ENCODE measurements at regions not wholly inside any gene's neighbourhood (a gene's known extent, or its start where the extent isn't known, plus 50 kb on each side); places are given as distances from the start of the nearest gene placed in this dataset.

- no peak for DNase-seq (ENCODE audit: low spot score)
Measured at GRCh38 chr5:133708331-133708850, 96.0 kb upstream of the FSTL4 start.

- no peak for DNase-seq (ENCODE audit: low spot score)
Measured at GRCh38 chr5:133707629-133708028, 95.3 kb upstream of the FSTL4 start.

GRCh38 chr5:133706506-133707430, 94.4 kb upstream of the FSTL4 start:
- no peak for DNase-seq (ENCODE audit: low spot score)

- DNase-seq (ENCODE audit: low spot score), result no peak
Measured at GRCh38 chr5:133705331-133705730, 93.0 kb upstream of the FSTL4 start.

- no peak for DNase-seq (ENCODE audit: low spot score)
Measured at GRCh38 chr5:133704411-133704810, 92.1 kb upstream of the FSTL4 start.

GRCh38 chr5:133703935-133704334, 91.6 kb upstream of the FSTL4 start:
- no peak for DNase-seq (ENCODE audit: low spot score)

- no peak for DNase-seq (ENCODE audit: low spot score)
Measured at GRCh38 chr5:133702791-133703770, 90.7 kb upstream of the FSTL4 start.

GRCh38 chr5:133701871-133702270, 89.5 kb upstream of the FSTL4 start:
- no peak for DNase-seq (ENCODE audit: low spot score)

GRCh38 chr5:133700251-133700650, 87.9 kb upstream of the FSTL4 start:
- no peak for DNase-seq (ENCODE audit: low spot score)

GRCh38 chr5:133698646-133699526, 86.5 kb upstream of the FSTL4 start:
- no peak for DNase-seq (ENCODE audit: low spot score)

GRCh38 chr5:133698259-133698554, 85.9 kb upstream of the FSTL4 start:
- DNase-seq (ENCODE audit: low spot score), result no peak

GRCh38 chr5:133697536-133698258, 85.4 kb upstream of the FSTL4 start:
- DNase-seq (ENCODE audit: low spot score), result no peak

GRCh38 chr5:133696782-133697507, 84.6 kb upstream of the FSTL4 start:
- no peak for DNase-seq (ENCODE audit: low spot score)

- DNase-seq (ENCODE audit: low spot score), result no peak
Measured at GRCh38 chr5:133696006-133696584, 83.8 kb upstream of the FSTL4 start.

GRCh38 chr5:133694181-133694831, 82.0 kb upstream of the FSTL4 start:
- DNase-seq (ENCODE audit: low spot score), result no peak

- DNase-seq (ENCODE audit: low spot score), result no peak
Measured at GRCh38 chr5:133691448-133691847, 79.1 kb upstream of the FSTL4 start.

- no peak for DNase-seq (ENCODE audit: low spot score)
Measured at GRCh38 chr5:133690746-133691145, 78.4 kb upstream of the FSTL4 start.

GRCh38 chr5:133688391-133688790, 76.0 kb upstream of the FSTL4 start:
- DNase-seq (ENCODE audit: low spot score), result no peak

Data from AG08396 (cell line).